Uterus (tissue), 2 donors: ENCODE measurements at regions not wholly inside any gene's neighbourhood (a gene's known extent, or its start where the extent isn't known, plus 50 kb on each side); places are given as distances from the start of the nearest gene placed in this dataset.

ENCODE experiments used
- CTCF ChIP-seq, 4 experiments: fragments of 200-600 bp in 2 of 4; fragments of 450-650 bp in 2 of 4; sonication (generic) in 2 of 4; IDR thresholded peaks; one replicate each; pipeline ENCODE4 v1.5.1; 2016 to 2019; ENCODE audit warnings: antibody characterized with exemption in 4 of 4, mild to moderate bottlenecking in 2 of 4, moderate library complexity in 1 of 4
- POLR2A ChIP-seq, 2 donors: fragments of 450-650 bp; IDR thresholded peaks; one replicate each; pipeline ENCODE4 v1.6.1; 2016; ENCODE audit warnings: antibody characterized with exemption in 2 of 2, mild to moderate bottlenecking in 1 of 2, moderate library complexity in 1 of 2

- TF ChIP-seq CTCF (IDR thresholded peaks at IDR 0.05) (no peak), POLR2A (IDR thresholded peaks at IDR 0.05) (no peak)
Observed at GRCh38 chr4:185966997-185967775, 101.8 kb upstream of the TLR3 start.
